Nephron (organoid): ENCODE measurements at regions not wholly inside any gene's neighbourhood (a gene's known extent, or its start where the extent isn't known, plus 50 kb on each side); places are given as distances from the start of the nearest gene placed in this dataset.

Source experiments
- H3K27ac Mint-ChIP-seq, 3 experiments: 2 replicates each; pipeline ENCODE4 v1.8.0; 2020; ENCODE audit warnings: mixed read lengths in 3 of 3, mild to moderate bottlenecking in 2 of 3, moderate library complexity in 1 of 3
- H3K27me3 Mint-ChIP-seq: 2 replicates; pipeline ENCODE4 v1.8.0; 2021; ENCODE audit warnings: low read depth, mild to moderate bottlenecking, moderate library complexity, mixed read lengths
- H3K36me3 Mint-ChIP-seq: 2 replicates; pipeline ENCODE4 v1.8.0; 2020; ENCODE audit warnings: low read depth, mixed read lengths
- H3K4me1 Mint-ChIP-seq: 2 replicates; pipeline ENCODE4 v1.8.0; 2020; ENCODE audit warnings: mixed read lengths
- H3K4me3 Mint-ChIP-seq, 3 experiments: 2 replicates each; pipeline ENCODE4 v1.8.0; 2020; ENCODE audit warnings: mild to moderate bottlenecking in 3 of 3, mixed read lengths in 3 of 3, moderate library complexity in 2 of 3
- H3K9me3 Mint-ChIP-seq: 2 replicates; pipeline ENCODE4 v1.8.0; 2020; ENCODE audit warnings: mixed read lengths
- CTCF ChIP-seq, 3 experiments: fragments of 200-600 bp; sonication (generic); IDR thresholded peaks; one replicate each; pipeline ENCODE4 v1.5.0; 2021; ENCODE audit warnings: antibody characterized with exemption in 3 of 3; ENCODE audit not compliant: unreplicated experiment in 3 of 3

- Mint-ChIP-seq H3K27ac (no peak overlapping the region), H3K27me3 (no peaks in the 10 kb centered on the region), H3K4me3 (no peak overlapping the region), H3K4me1 (no peaks in the 10 kb centered on the region), H3K9me3 (no peaks in the 10 kb centered on the region), H3K36me3 (no peaks in the 10 kb centered on the region)
- no peak for TF ChIP-seq CTCF (IDR thresholded peaks at IDR 0.05; ENCODE audit: unreplicated experiment in 3 of 3)
Observed at GRCh38 chr18:39296293-39296888, 1730.8 kb upstream of the CELF4 start.

GRCh38 chr18:39276764-39277163 lies 1711.2 kb upstream of the CELF4 start:
- no peaks in the 10 kb centered on the region for H3K9me3 Mint-ChIP-seq
- no peaks in the 10 kb centered on the region for H3K4me1 Mint-ChIP-seq
- TF ChIP-seq CTCF (IDR thresholded peaks at IDR 0.05; ENCODE audit: unreplicated experiment in 3 of 3), result no peak
- H3K27ac Mint-ChIP-seq, result no peak overlapping the region
- no peaks in the 10 kb centered on the region for H3K27me3 Mint-ChIP-seq
- H3K4me3 Mint-ChIP-seq, result no peak overlapping the region
- H3K36me3 Mint-ChIP-seq, result no peaks in the 10 kb centered on the region

- Mint-ChIP-seq H3K27me3 (no peaks in the 10 kb centered on the region), H3K36me3 (no peaks in the 10 kb centered on the region), H3K27ac (no peak overlapping the region), H3K4me1 (no peaks in the 10 kb centered on the region), H3K4me3 (no peak overlapping the region), H3K9me3 (no peaks in the 10 kb centered on the region)
- no peak for TF ChIP-seq CTCF (IDR thresholded peaks at IDR 0.05; ENCODE audit: unreplicated experiment in 3 of 3)
Observed at GRCh38 chr18:39274535-39274934, 1708.9 kb upstream of the CELF4 start.

- TF ChIP-seq CTCF (IDR thresholded peaks at IDR 0.05; ENCODE audit: unreplicated experiment in 3 of 3), result no peak
- Mint-ChIP-seq H3K4me3 (no peak overlapping the region), H3K9me3 (no peaks in the 10 kb centered on the region), H3K27me3 (no peaks in the 10 kb centered on the region), H3K27ac (no peak overlapping the region), H3K36me3 (no peaks in the 10 kb centered on the region), H3K4me1 (no peaks in the 10 kb centered on the region)
Observed at GRCh38 chr18:39272230-39272629, 1706.6 kb upstream of the CELF4 start.

GRCh38 chr18:39271654-39272053 lies 1706.1 kb upstream of the CELF4 start:
- no peak overlapping the region for H3K4me3 Mint-ChIP-seq
- no peaks in the 10 kb centered on the region for H3K4me1 Mint-ChIP-seq
- H3K36me3 Mint-ChIP-seq, result no peaks in the 10 kb centered on the region
- H3K9me3 Mint-ChIP-seq, result no peaks in the 10 kb centered on the region
- no peaks in the 10 kb centered on the region for H3K27me3 Mint-ChIP-seq
- no peak for TF ChIP-seq CTCF (IDR thresholded peaks at IDR 0.05; ENCODE audit: unreplicated experiment in 3 of 3)
- H3K27ac Mint-ChIP-seq, result no peak overlapping the region

- H3K9me3 Mint-ChIP-seq, result peaks cover 7% of the 10 kb centered on the region
- no peak overlapping the region for H3K27ac Mint-ChIP-seq
- no peak for TF ChIP-seq CTCF (IDR thresholded peaks at IDR 0.05; ENCODE audit: unreplicated experiment in 3 of 3)
- no peaks in the 10 kb centered on the region for H3K36me3 Mint-ChIP-seq
- H3K4me3 Mint-ChIP-seq, result no peak overlapping the region
- no peaks in the 10 kb centered on the region for H3K27me3 Mint-ChIP-seq
- no peaks in the 10 kb centered on the region for H3K4me1 Mint-ChIP-seq
Observed at GRCh38 chr18:39260565-39260964, 1695.0 kb upstream of the CELF4 start.
